IMR-90 (cell line): ENCODE measurements at regions not wholly inside any gene's neighbourhood (a gene's known extent, or its start where the extent isn't known, plus 50 kb on each side); places are given as distances from the start of the nearest gene placed in this dataset.

ENCODE experiments used
- ATAC-seq: fragments of 200-7000 bp; cut with Tn5 transposase; 2 replicates; pipeline ENCODE4 v1.9.1; 2020; ENCODE audit warnings: low read depth, mild to moderate bottlenecking, moderate library complexity
- BruUV-seq: library from RNA; stranded (reverse); fragments of 400-500 nt; replicated peaks from 2 replicates; lab custom pipeline; 2021; lab: Mats Ljungman, UMichigan
- CTCF ChIA-PET: fragments of 300-600 bp; formaldehyde crosslinking; extraction: SDS; loops from one replicate; lab custom pipeline; 2021; ENCODE audit warnings: antibody characterized with exemption; lab: Yijun Ruan, JAX
- POLR2A ChIA-PET: fragments of 300-600 bp; sonication (Branson Sonifier 250); formaldehyde crosslinking; loops from one replicate; lab custom pipeline; 2022; ENCODE audit warnings: antibody characterized with exemption; ENCODE audit not compliant: unreplicated experiment; lab: Charles Lee
- DNase-seq: peaks from one replicate; pipeline ENCODE4 v3.0.0; 2013
- H2AFZ ChIP-seq: replicated peaks from 2 replicates; pipeline ENCODE3; 2013; ENCODE audit warnings: low read length, mild to moderate bottlenecking; ENCODE audit not compliant: poor library complexity
- H2AK5ac ChIP-seq: 2 replicates; pipeline ENCODE4 v1.6.1; 2013; ENCODE audit warnings: low read depth, low read length, inconsistent platforms
- H2AK9ac ChIP-seq: replicated peaks from 2 replicates; pipeline ENCODE3; 2013; ENCODE audit warnings: mild to moderate bottlenecking, low read depth, low read length, moderate library complexity; ENCODE audit not compliant: poor library complexity
- H2BK120ac ChIP-seq: 2 replicates; pipeline ENCODE4 v1.6.1; 2013; ENCODE audit warnings: low read depth, low read length, inconsistent platforms
- H2BK15ac ChIP-seq: 3 replicates; pipeline ENCODE4 v1.6.1; 2013; ENCODE audit warnings: low read depth, low read length, inconsistent platforms
- H2BK20ac ChIP-seq: 2 replicates; pipeline ENCODE4 v1.6.1; 2013; ENCODE audit warnings: low read depth, mild to moderate bottlenecking, inconsistent platforms, low read length, moderate library complexity
- H2BK5ac ChIP-seq: 2 replicates; pipeline ENCODE4 v1.6.1; 2013; ENCODE audit warnings: mild to moderate bottlenecking, low read depth, low read length, inconsistent platforms; ENCODE audit not compliant: poor library complexity, severe bottlenecking
- H3K14ac ChIP-seq: replicated peaks from 2 replicates; pipeline ENCODE4 v1.6.1; 2013; ENCODE audit warnings: low read depth, low read length, inconsistent platforms
- H3K18ac ChIP-seq: 2 replicates; pipeline ENCODE4 v1.6.1; 2013; ENCODE audit warnings: low read depth, low read length, control low read depth
- H3K23ac ChIP-seq: 2 replicates; pipeline ENCODE4 v1.6.1; 2013; ENCODE audit warnings: low read depth, low read length, inconsistent platforms
- H3K27ac ChIP-seq: 2 replicates; pipeline ENCODE4 v1.5.1; 2013; ENCODE audit warnings: mild to moderate bottlenecking, control low read depth, low read length; ENCODE audit not compliant: insufficient read depth
- H3K27me3 ChIP-seq: 2 replicates; pipeline ENCODE4 v1.6.1; 2013; ENCODE audit warnings: low read length; ENCODE audit not compliant: control insufficient read depth, insufficient read depth
- H3K36me3 ChIP-seq: 2 replicates; pipeline ENCODE4 v1.6.1; 2013; ENCODE audit warnings: low read length, mixed read lengths; ENCODE audit not compliant: control insufficient read depth, insufficient read depth
- H3K4ac ChIP-seq: 2 replicates; pipeline ENCODE4 v1.6.1; 2013; ENCODE audit warnings: low read depth, low read length, inconsistent platforms
- H3K4me1 ChIP-seq: 2 replicates; pipeline ENCODE4 v1.6.1; 2013; ENCODE audit warnings: low read length, mixed read lengths; ENCODE audit not compliant: control insufficient read depth, insufficient read depth
- H3K4me2 ChIP-seq: 2 replicates; pipeline ENCODE4 v1.6.1; 2013; ENCODE audit warnings: low read depth, mild to moderate bottlenecking, control low read depth, low read length, moderate library complexity
- H3K4me3 ChIP-seq: 2 replicates; pipeline ENCODE4 v1.5.1; 2013; ENCODE audit warnings: low read depth, mild to moderate bottlenecking, control low read depth, low read length, moderate library complexity; ENCODE audit not compliant: insufficient read depth
- H3K56ac ChIP-seq: 2 replicates; pipeline ENCODE4 v1.6.1; 2013; ENCODE audit warnings: low read length, inconsistent platforms; ENCODE audit not compliant: insufficient read depth; ENCODE audit errors: extremely low read depth
- H3K79me1 ChIP-seq, 2 experiments: 2 replicates each; pipeline ENCODE4 v1.6.1; 2013; ENCODE audit warnings: low read length in 2 of 2, inconsistent platforms in 1 of 2, low read depth in 1 of 2
- H3K9ac ChIP-seq: 2 replicates; pipeline ENCODE4 v1.6.1; 2013; ENCODE audit warnings: low read depth, low read length, control low read depth
- H3K9me1 ChIP-seq: 2 replicates; pipeline ENCODE4 v1.6.1; 2013; ENCODE audit warnings: low read length, inconsistent platforms; ENCODE audit not compliant: insufficient read depth
- H3K9me3 ChIP-seq: 2 replicates; pipeline ENCODE4 v1.6.1; 2013; ENCODE audit warnings: low read length; ENCODE audit not compliant: control insufficient read depth, insufficient read depth
- H4K20me1 ChIP-seq: 2 replicates; pipeline ENCODE4 v1.6.1; 2013; ENCODE audit warnings: low read length, inconsistent platforms; ENCODE audit not compliant: insufficient read depth
- H4K5ac ChIP-seq: 2 replicates; pipeline ENCODE4 v1.6.1; 2013; ENCODE audit warnings: mild to moderate bottlenecking, low read depth, low read length, control low read depth
- H4K8ac ChIP-seq, 2 experiments: 2 replicates each; pipeline ENCODE4 v1.6.1; 2013; ENCODE audit warnings: low read depth in 2 of 2, low read length in 2 of 2, control low read depth in 1 of 2, inconsistent platforms in 1 of 2
- H4K91ac ChIP-seq: 2 replicates; pipeline ENCODE4 v1.6.1; 2013; ENCODE audit warnings: low read depth, low read length, inconsistent platforms; ENCODE audit not compliant: insufficient read depth
- BHLHE40 ChIP-seq: fragments of 150-350 bp; IDR thresholded peaks from 2 replicates; pipeline ENCODE4 v1.6.1; 2016; ENCODE audit warnings: mild to moderate bottlenecking, low read depth, low read length
- POLR2A ChIP-seq: IDR thresholded peaks from 2 replicates; pipeline ENCODE4 v1.6.1; 2012; ENCODE audit warnings: mild to moderate bottlenecking, low read depth, low read length
- RFX5 ChIP-seq: IDR thresholded peaks from 2 replicates; pipeline ENCODE4 v1.8.0; 2012; ENCODE audit warnings: low read depth, mild to moderate bottlenecking, low read length, moderate library complexity
- SMC3 ChIP-seq: fragments of 150-350 bp; IDR thresholded peaks from 2 replicates; pipeline ENCODE4 v1.6.1; 2016; ENCODE audit warnings: low read depth, mild to moderate bottlenecking, antibody characterized with exemption, low read length, moderate library complexity
- WGBS, 2 experiments: methylation state at CpG; one replicate each; pipeline versions ENCODE4 v1.1.5 to v1.1.7; 2013; ENCODE audit warnings: missing lambda C conversion rate in 2 of 2; ENCODE audit not compliant: insufficient read length in 1 of 2; ENCODE audit errors: extremely low coverage in 2 of 2; 5-methylcytosine and 5-hydroxymethylcytosine counted together
- dilution Hi-C: fragments of 300-500 bp; cut with HindIII; formaldehyde crosslinking; loops from one replicate; pipeline ENCODE4 v1.14.3; 2018; ENCODE audit warnings: low sequenced_read_pairs; ENCODE audit not compliant: unreplicated experiment
- in situ Hi-C: fragments of 300-500 bp; cut with MboI; formaldehyde crosslinking; loops from 3 replicates; pipeline ENCODE4 v1.14.3; 2019; ENCODE audit warnings: low sequenced_read_pairs, inconsistent platforms, mixed read lengths
- intact Hi-C: fragments of 100-400 bp; cut with micrococcal nuclease; formaldehyde crosslinking; loops from 2 replicates; pipeline ENCODE4 v1.10.0; 2022
- TF ChIP-seq, protein P1 (sequence below): conservative IDR thresholded peaks from 2 replicates; pipeline ENCODE4 v1.5.1; 2012; ENCODE audit warnings: mild to moderate bottlenecking, low read depth, low read length, improper control_type of control experiment

DNA sequence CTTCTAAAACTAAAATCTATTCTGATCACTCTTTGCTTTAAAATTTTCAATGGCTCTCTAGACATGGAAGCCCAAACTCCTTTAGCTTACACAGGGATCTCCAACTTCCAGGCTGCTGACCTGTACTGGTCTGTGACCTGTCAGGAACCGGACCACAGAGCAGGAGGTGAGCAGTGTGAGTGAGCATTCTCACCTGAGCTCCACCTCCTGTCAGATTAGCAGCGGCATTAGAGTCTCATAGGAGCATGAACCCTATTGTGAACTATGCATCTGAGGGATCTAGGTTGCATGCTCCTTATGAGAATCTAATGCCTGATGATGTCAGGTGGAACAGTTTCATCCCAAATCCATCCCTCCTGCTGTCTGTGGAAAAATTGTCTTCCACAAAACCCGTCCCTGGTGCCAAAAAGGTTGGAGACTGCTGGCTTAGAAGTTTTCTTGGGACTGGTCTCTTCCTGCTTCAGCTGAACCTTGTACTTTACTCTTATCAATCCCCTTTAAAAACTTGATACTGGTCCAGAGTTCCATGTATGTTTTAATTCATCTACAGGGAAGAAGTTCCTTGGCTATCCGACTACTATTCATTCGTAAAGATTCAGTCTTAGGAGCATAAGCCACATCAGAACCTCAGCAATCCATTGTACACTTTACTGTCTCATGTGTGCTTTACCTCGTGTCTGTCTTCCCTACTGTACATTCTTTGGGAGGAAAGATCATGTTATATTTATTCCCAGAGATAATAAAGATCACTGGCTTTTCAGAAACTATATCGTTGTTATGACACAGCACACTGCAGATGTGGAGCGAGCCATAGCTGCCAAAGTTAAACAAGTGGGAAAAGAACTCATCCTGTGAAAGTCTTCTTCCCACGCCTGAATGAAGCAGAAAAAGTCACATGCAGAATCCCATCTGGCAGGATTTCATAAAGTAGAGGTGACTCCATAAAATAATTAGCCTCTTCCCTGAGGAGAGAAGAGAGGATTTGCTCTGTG lies 183.8 kb downstream of the LRATD1 start (continued):
- TF ChIP-seq BHLHE40, result no peak

DNA sequence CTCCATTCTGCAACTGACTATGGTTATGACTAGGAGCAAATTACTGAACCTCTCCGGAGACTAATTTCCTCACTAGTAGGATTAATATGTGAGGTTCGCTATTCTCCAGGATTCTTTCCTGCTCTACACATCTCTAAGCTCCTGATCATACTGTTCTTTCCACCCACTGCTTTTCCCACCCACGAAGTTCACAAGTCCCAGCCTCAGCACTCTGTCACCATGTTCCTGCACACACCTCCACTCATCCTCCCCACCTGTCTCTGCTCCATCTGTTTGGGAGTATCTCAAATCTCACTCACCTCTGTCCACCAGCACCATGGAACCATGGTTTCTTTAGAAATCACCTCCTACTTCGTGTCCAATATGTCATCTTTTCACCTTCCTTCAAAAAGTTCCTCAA lies 185.3 kb downstream of the LRATD1 start:
- Histone ChIP-seq H3K9me1 (no peaks in the 10 kb centered on the region), H3K4me2 (no peak overlapping the region), H4K91ac (no peak overlapping the region), H4K20me1 (no peaks in the 10 kb centered on the region), H3K27me3 (no peaks in the 10 kb centered on the region), H2AK9ac (no peak overlapping the region), H2AK5ac (no peak overlapping the region), H3K23ac (no peak overlapping the region), H2BK5ac (no peak overlapping the region), H4K5ac (no peak overlapping the region), H3K27ac (no peak overlapping the region), H3K14ac (no peak overlapping the region), H2AFZ (no peak overlapping the region), H3K4me1 (no peaks in the 10 kb centered on the region), H3K79me1 (no peaks in the 10 kb centered on the region), H4K8ac (no peak overlapping the region), H2BK120ac (no peak overlapping the region), H3K4me3 (no peak overlapping the region), H3K36me3 (no peaks in the 10 kb centered on the region), H2BK20ac (no peak overlapping the region), H3K4ac (no peak overlapping the region), H3K9ac (no peak overlapping the region), H2BK15ac (no peak overlapping the region), H3K18ac (no peak overlapping the region), H3K9me3 (peaks cover 7% of the 10 kb centered on the region), H3K56ac (no peak overlapping the region)
- in situ Hi-C loops, result no loop called here
- ATAC-seq (no peak), DNase-seq (no peak)
- POLR2A ChIA-PET, result no interaction called here
- intact Hi-C loops, result loop anchor here (5.0 kb wide), 1 partner anchor 881 kb away; no protein-coding TSS in a partner anchor
- TF ChIP-seq SMC3, result no peak
- TF ChIP-seq RFX5, result no peak
- no peak for TF ChIP-seq POLR2A
- TF ChIP-seq, protein P1, sequence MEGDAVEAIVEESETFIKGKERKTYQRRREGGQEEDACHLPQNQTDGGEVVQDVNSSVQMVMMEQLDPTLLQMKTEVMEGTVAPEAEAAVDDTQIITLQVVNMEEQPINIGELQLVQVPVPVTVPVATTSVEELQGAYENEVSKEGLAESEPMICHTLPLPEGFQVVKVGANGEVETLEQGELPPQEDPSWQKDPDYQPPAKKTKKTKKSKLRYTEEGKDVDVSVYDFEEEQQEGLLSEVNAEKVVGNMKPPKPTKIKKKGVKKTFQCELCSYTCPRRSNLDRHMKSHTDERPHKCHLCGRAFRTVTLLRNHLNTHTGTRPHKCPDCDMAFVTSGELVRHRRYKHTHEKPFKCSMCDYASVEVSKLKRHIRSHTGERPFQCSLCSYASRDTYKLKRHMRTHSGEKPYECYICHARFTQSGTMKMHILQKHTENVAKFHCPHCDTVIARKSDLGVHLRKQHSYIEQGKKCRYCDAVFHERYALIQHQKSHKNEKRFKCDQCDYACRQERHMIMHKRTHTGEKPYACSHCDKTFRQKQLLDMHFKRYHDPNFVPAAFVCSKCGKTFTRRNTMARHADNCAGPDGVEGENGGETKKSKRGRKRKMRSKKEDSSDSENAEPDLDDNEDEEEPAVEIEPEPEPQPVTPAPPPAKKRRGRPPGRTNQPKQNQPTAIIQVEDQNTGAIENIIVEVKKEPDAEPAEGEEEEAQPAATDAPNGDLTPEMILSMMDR, result no peak
- 29% methylated on average over 1 of the region's 4 CpGs; no CpG with 5 or more reads in 1 of the 2 experiments for WGBS, 2 experiments
- dilution Hi-C loops, result no loop called here
- CTCF ChIA-PET, result no interaction called here
- BruUV-seq, result no TSS peak
